ENCODE measurements at regions not wholly inside any gene's neighbourhood (a gene's known extent, or its start where the extent isn't known, plus 50 kb on each side); places are given as distances from the start of the nearest gene placed in this dataset.

- no peak overlapping the region for H3K27ac ChIP-seq (ENCODE audit: low read length)
- ATAC-seq (replicated peaks in 1 of 4) = no peak
- no peak overlapping the region for H3K4me3 Mint-ChIP-seq
These were observed 136.7 kb downstream of the MAGEC2 start for GRCh38 chrX:142068365-142068764.

GRCh38 chrX:142060191-142060590, 144.9 kb downstream of the MAGEC2 start:
- no peak overlapping the region for H3K4me3 Mint-ChIP-seq
- ChIA-PET CTCF (no interaction called here), POLR2A (no interaction called here)
- peaks cover 0 to 2% of the 10 kb centered on the region in 2 donors for H3K27me3 Mint-ChIP-seq
- peaks cover 0 to 5% (median 4%) of the 10 kb centered on the region in 3 donors for H3K9me3 Mint-ChIP-seq
- H3K4me1 ChIP-seq (ENCODE audit: control insufficient read depth in 1 of 2, extremely low read depth in 1 of 2, insufficient read depth in 2 of 2, low read length in 2 of 2) = no peaks in the 10 kb centered on the region
- no peaks in the 10 kb centered on the region for H3K36me3 Mint-ChIP-seq
- H3K27me3 ChIP-seq (replicated peaks in 1 of 2; ENCODE audit: control insufficient read depth in 2 of 2, extremely low read depth in 1 of 2, insufficient read depth in 2 of 2, low read length in 1 of 2) = no peaks in the 10 kb centered on the region
- no peaks in the 10 kb centered on the region for H3K36me3 ChIP-seq (ENCODE audit: control insufficient read depth in 2 of 2, extremely low read depth in 1 of 2, insufficient read depth in 1 of 2, low read length in 1 of 2)
- no peaks in the 10 kb centered on the region for H3K4me1 Mint-ChIP-seq
- no peak overlapping the region for H3K27ac ChIP-seq (ENCODE audit: low read length)
- H3K9me3 ChIP-seq = no peaks in the 10 kb centered on the region
- no CpG with 5 or more reads among the region's 2 CpGs for WGBS (ENCODE audit: insufficient coverage)
- H3K4me3 ChIP-seq (ENCODE audit: control insufficient read depth in 1 of 2, extremely low read depth in 1 of 2, low read length in 1 of 2) = no peak overlapping the region
- ATAC-seq (replicated peaks in 1 of 4) (no peak), DNase-seq (no peak)
- no peak overlapping the region for H3K27ac Mint-ChIP-seq

More at GRCh38 chrX:142068365-142068764, 136.7 kb downstream of the MAGEC2 start:
- no peaks in the 10 kb centered on the region for H3K4me1 Mint-ChIP-seq
- ChIA-PET CTCF (no interaction called here), POLR2A (no interaction called here)
- WGBS (ENCODE audit: insufficient coverage) = no CpG with 5 or more reads among the region's 2 CpGs
- H3K4me1 ChIP-seq (ENCODE audit: control insufficient read depth in 1 of 2, extremely low read depth in 1 of 2, insufficient read depth in 2 of 2, low read length in 2 of 2) = no peaks in the 10 kb centered on the region
- H3K27me3 ChIP-seq (replicated peaks in 1 of 2; ENCODE audit: control insufficient read depth in 2 of 2, extremely low read depth in 1 of 2, insufficient read depth in 2 of 2, low read length in 1 of 2) = no peaks in the 10 kb centered on the region
- no peaks in the 10 kb centered on the region for H3K36me3 Mint-ChIP-seq
- no peaks in the 10 kb centered on the region for H3K36me3 ChIP-seq (ENCODE audit: control insufficient read depth in 2 of 2, extremely low read depth in 1 of 2, insufficient read depth in 1 of 2, low read length in 1 of 2)
- H3K9me3 ChIP-seq = no peaks in the 10 kb centered on the region
- H3K9me3 Mint-ChIP-seq = peaks cover 0 to 6% (median 4%) of the 10 kb centered on the region in 3 donors
- H3K27ac Mint-ChIP-seq = no peak overlapping the region
- H3K27me3 Mint-ChIP-seq = peaks cover 0 to 13% of the 10 kb centered on the region in 2 donors
- no peak overlapping the region for H3K4me3 ChIP-seq (ENCODE audit: control insufficient read depth in 1 of 2, extremely low read depth in 1 of 2, low read length in 1 of 2)
- no peak for DNase-seq

DNA sequence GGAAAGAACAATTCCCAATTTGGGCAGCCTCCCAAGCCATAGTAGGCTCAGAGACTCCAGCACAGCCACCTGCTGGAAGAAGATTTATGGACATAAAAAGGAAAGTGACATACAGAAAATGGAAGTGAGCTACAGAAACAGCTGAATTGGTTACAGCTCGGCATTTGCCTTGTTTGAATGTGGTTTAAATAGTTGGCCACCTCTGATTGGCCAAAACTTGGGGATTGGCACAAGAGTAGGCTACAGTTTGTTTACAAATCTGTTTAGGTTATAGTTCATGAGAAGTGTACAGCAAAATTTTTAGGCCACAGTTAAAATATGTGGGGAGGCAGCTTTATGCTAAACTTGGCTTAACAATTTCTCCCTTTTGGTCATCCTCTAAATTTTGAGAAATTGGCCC, 150.4 kb downstream of the MAGEC1 start:
- POLR2A ChIA-PET = no interaction called here
- H3K4me3 Mint-ChIP-seq = no peak overlapping the region
- H3K36me3 Mint-ChIP-seq = no peaks in the 10 kb centered on the region
- ATAC-seq (replicated peaks in 1 of 4) = no peak
- H3K4me1 ChIP-seq (ENCODE audit: control insufficient read depth in 1 of 2, extremely low read depth in 1 of 2, insufficient read depth in 2 of 2, low read length in 2 of 2) = no peaks in the 10 kb centered on the region
- peaks cover 0 to 4% (median 4%) of the 10 kb centered on the region in 3 donors for H3K9me3 Mint-ChIP-seq
- H3K4me3 ChIP-seq (ENCODE audit: control insufficient read depth in 1 of 2, extremely low read depth in 1 of 2, low read length in 1 of 2) = no peak overlapping the region
- no peak for DNase-seq
- H3K27ac Mint-ChIP-seq = no peak overlapping the region
- no peaks in the 10 kb centered on the region for H3K36me3 ChIP-seq (ENCODE audit: control insufficient read depth in 2 of 2, extremely low read depth in 1 of 2, insufficient read depth in 1 of 2, low read length in 1 of 2)
- H3K4me1 Mint-ChIP-seq = no peaks in the 10 kb centered on the region
- no peaks in the 10 kb centered on the region for H3K27me3 ChIP-seq (replicated peaks in 1 of 2; ENCODE audit: control insufficient read depth in 2 of 2, extremely low read depth in 1 of 2, insufficient read depth in 2 of 2, low read length in 1 of 2)
- H3K27ac ChIP-seq (ENCODE audit: low read length) = no peak overlapping the region
- H3K27me3 Mint-ChIP-seq = no peaks in the 10 kb centered on the region
- WGBS (ENCODE audit: insufficient coverage) = no CpG with 5 or more reads among the region's 1 CpG
- H3K9me3 ChIP-seq = no peaks in the 10 kb centered on the region
- CTCF ChIA-PET = no interaction called here

DNA sequence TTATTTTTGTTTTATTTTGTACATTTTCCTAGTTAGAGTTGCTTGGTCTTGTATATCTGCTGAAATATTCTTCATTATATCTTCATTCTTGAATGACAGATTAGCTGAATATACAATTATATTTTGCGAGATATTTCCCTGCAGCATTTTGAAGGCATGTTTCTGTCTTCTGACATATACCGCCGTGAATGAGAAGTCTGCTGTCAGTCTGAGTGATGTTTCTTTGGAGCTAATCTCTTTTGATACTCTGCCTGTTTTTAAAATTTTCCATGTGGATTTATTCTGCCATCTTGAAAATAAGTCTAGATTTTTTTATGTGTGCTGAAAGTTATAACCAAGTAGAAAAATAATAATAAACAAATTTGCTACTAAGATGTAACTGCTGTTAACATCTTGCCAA, 148.5 kb downstream of the MAGEC1 start:
- DNase-seq (no peak), ATAC-seq (replicated peaks in 1 of 4) (no peak)
- H3K27me3 Mint-ChIP-seq = peaks cover 0 to 3% of the 10 kb centered on the region in 2 donors
- H3K4me3 Mint-ChIP-seq = no peak overlapping the region
- POLR2A ChIA-PET = no interaction called here
- Histone ChIP-seq H3K27ac (ENCODE audit: low read length) (no peak overlapping the region), H3K4me1 (ENCODE audit: control insufficient read depth in 1 of 2, extremely low read depth in 1 of 2, insufficient read depth in 2 of 2, low read length in 2 of 2) (no peaks in the 10 kb centered on the region), H3K4me3 (ENCODE audit: control insufficient read depth in 1 of 2, extremely low read depth in 1 of 2, low read length in 1 of 2) (no peak overlapping the region), H3K36me3 (ENCODE audit: control insufficient read depth in 2 of 2, extremely low read depth in 1 of 2, insufficient read depth in 1 of 2, low read length in 1 of 2) (no peaks in the 10 kb centered on the region), H3K27me3 (replicated peaks in 1 of 2; ENCODE audit: control insufficient read depth in 2 of 2, extremely low read depth in 1 of 2, insufficient read depth in 2 of 2, low read length in 1 of 2) (no peaks in the 10 kb centered on the region), H3K9me3 (no peaks in the 10 kb centered on the region)
- CTCF ChIA-PET = no interaction called here
- WGBS (ENCODE audit: insufficient coverage) = no CpG with 5 or more reads among the region's 3 CpGs
- H3K4me1 Mint-ChIP-seq = no peaks in the 10 kb centered on the region
- peaks cover 0 to 8% (median 4%) of the 10 kb centered on the region in 3 donors for H3K9me3 Mint-ChIP-seq
- no peak overlapping the region for H3K27ac Mint-ChIP-seq
- H3K36me3 Mint-ChIP-seq = no peaks in the 10 kb centered on the region

GRCh38 chrX:142043196-142043595, 139.5 kb downstream of the MAGEC1 start:
- H3K4me1 Mint-ChIP-seq = no peaks in the 10 kb centered on the region
- ChIA-PET POLR2A (no interaction called here), CTCF (no interaction called here)
- peaks cover 0 to 3% (median 2%) of the 10 kb centered on the region in 3 donors for H3K9me3 Mint-ChIP-seq
- no peaks in the 10 kb centered on the region for H3K9me3 ChIP-seq
- 100% methylated on average over 1 of the region's 3 CpGs for WGBS (ENCODE audit: insufficient coverage)
- no peak overlapping the region for H3K27ac Mint-ChIP-seq
- peaks cover 0 to 2% of the 10 kb centered on the region in 2 donors for H3K27me3 Mint-ChIP-seq
- ATAC-seq (replicated peaks in 1 of 4) (no peak), DNase-seq (no peak)
- H3K27ac ChIP-seq (ENCODE audit: low read length) = no peak overlapping the region
- H3K4me3 ChIP-seq (ENCODE audit: control insufficient read depth in 1 of 2, extremely low read depth in 1 of 2, low read length in 1 of 2) = no peak overlapping the region
- no peaks in the 10 kb centered on the region for H3K4me1 ChIP-seq (ENCODE audit: control insufficient read depth in 1 of 2, extremely low read depth in 1 of 2, insufficient read depth in 2 of 2, low read length in 2 of 2)
- H3K4me3 Mint-ChIP-seq = no peak overlapping the region
- no peaks in the 10 kb centered on the region for H3K36me3 Mint-ChIP-seq
- no peaks in the 10 kb centered on the region for H3K27me3 ChIP-seq (replicated peaks in 1 of 2; ENCODE audit: control insufficient read depth in 2 of 2, extremely low read depth in 1 of 2, insufficient read depth in 2 of 2, low read length in 1 of 2)
- no peaks in the 10 kb centered on the region for H3K36me3 ChIP-seq (ENCODE audit: control insufficient read depth in 2 of 2, extremely low read depth in 1 of 2, insufficient read depth in 1 of 2, low read length in 1 of 2)

DNA sequence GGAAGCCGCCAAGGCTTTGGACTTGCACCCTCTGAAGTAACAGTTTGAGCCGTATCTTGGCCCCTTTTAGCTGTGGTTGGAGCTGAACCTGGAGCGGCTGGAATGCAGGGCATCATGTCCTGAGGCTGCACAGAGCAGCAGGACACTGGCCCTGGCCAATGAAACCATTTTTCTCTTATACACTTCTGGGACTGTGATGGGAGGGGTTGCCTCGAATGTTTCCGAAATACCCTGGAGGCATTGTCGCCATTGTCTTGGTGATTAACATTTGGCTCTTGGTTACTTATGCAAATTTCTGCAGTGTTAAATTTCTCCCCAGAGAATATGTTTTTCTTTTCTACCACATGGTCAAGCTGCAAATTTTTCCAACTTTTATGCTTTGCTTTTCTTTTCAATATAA, 137.2 kb downstream of the MAGEC1 start:
- H3K27me3 Mint-ChIP-seq = no peaks in the 10 kb centered on the region
- Histone ChIP-seq H3K36me3 (ENCODE audit: control insufficient read depth in 2 of 2, extremely low read depth in 1 of 2, insufficient read depth in 1 of 2, low read length in 1 of 2) (no peaks in the 10 kb centered on the region), H3K27me3 (replicated peaks in 1 of 2; ENCODE audit: control insufficient read depth in 2 of 2, extremely low read depth in 1 of 2, insufficient read depth in 2 of 2, low read length in 1 of 2) (no peaks in the 10 kb centered on the region), H3K4me1 (ENCODE audit: control insufficient read depth in 1 of 2, extremely low read depth in 1 of 2, insufficient read depth in 2 of 2, low read length in 2 of 2) (no peaks in the 10 kb centered on the region), H3K9me3 (no peaks in the 10 kb centered on the region), H3K4me3 (ENCODE audit: control insufficient read depth in 1 of 2, extremely low read depth in 1 of 2, low read length in 1 of 2) (no peak overlapping the region), H3K27ac (ENCODE audit: low read length) (no peak overlapping the region)
- ATAC-seq (replicated peaks in 1 of 4) = no peak
- ChIA-PET POLR2A (no interaction called here), CTCF (no interaction called here)
- no peak for DNase-seq
- peaks cover 0 to 3% (median 0%) of the 10 kb centered on the region in 3 donors for H3K9me3 Mint-ChIP-seq
- no peak overlapping the region for H3K4me3 Mint-ChIP-seq
- no peak overlapping the region for H3K27ac Mint-ChIP-seq
- H3K36me3 Mint-ChIP-seq = no peaks in the 10 kb centered on the region
- H3K4me1 Mint-ChIP-seq = no peaks in the 10 kb centered on the region
- WGBS (ENCODE audit: insufficient coverage) = 100% methylated on average over 1 of the region's 6 CpGs

GRCh38 chrX:142036116-142036515, 132.4 kb downstream of the MAGEC1 start:
- Mint-ChIP-seq H3K27ac (no peak overlapping the region), H3K4me3 (no peak overlapping the region), H3K9me3 (peaks cover 0 to 3% (median 0%) of the 10 kb centered on the region in 3 donors), H3K4me1 (no peaks in the 10 kb centered on the region), H3K27me3 (peaks cover 0 to 4% of the 10 kb centered on the region in 2 donors), H3K36me3 (no peaks in the 10 kb centered on the region)
- CTCF ChIA-PET = no interaction called here
- ATAC-seq (replicated peaks in 1 of 4) = no peak
- H3K27ac ChIP-seq (ENCODE audit: low read length) = no peak overlapping the region
- no peaks in the 10 kb centered on the region for H3K36me3 ChIP-seq (ENCODE audit: control insufficient read depth in 2 of 2, extremely low read depth in 1 of 2, insufficient read depth in 1 of 2, low read length in 1 of 2)
- H3K27me3 ChIP-seq (replicated peaks in 1 of 2; ENCODE audit: control insufficient read depth in 2 of 2, extremely low read depth in 1 of 2, insufficient read depth in 2 of 2, low read length in 1 of 2) = no peaks in the 10 kb centered on the region
- H3K4me3 ChIP-seq (ENCODE audit: control insufficient read depth in 1 of 2, extremely low read depth in 1 of 2, low read length in 1 of 2) = no peak overlapping the region
- no peak for DNase-seq
- no peaks in the 10 kb centered on the region for H3K9me3 ChIP-seq
- POLR2A ChIA-PET = no interaction called here
- no peaks in the 10 kb centered on the region for H3K4me1 ChIP-seq (ENCODE audit: control insufficient read depth in 1 of 2, extremely low read depth in 1 of 2, insufficient read depth in 2 of 2, low read length in 2 of 2)
